Endothelial cell of umbilical vein (primary cell): ENCODE measurements at regions not wholly inside any gene's neighbourhood (a gene's known extent, or its start where the extent isn't known, plus 50 kb on each side); places are given as distances from the start of the nearest gene placed in this dataset.

Source experiments
- EZH2 ChIP-seq: IDR thresholded peaks from 2 replicates; pipeline ENCODE4 v1.6.1; 2012; ENCODE audit warnings: borderline replicate concordance, low read depth, mild to moderate bottlenecking, moderate library complexity, low read length, inconsistent platforms; ENCODE audit not compliant: severe bottlenecking
- FOS ChIP-seq: IDR thresholded peaks from 2 replicates; pipeline ENCODE4 v1.6.1; 2011; ENCODE audit warnings: mild to moderate bottlenecking, low read length, moderate library complexity, borderline replicate concordance; ENCODE audit not compliant: insufficient read depth
- JUN ChIP-seq: IDR thresholded peaks from 2 replicates; pipeline ENCODE4 v1.6.1; 2011; ENCODE audit warnings: borderline replicate concordance, low read depth; ENCODE audit not compliant: insufficient read length, insufficient read depth
- POLR2A ChIP-seq: IDR thresholded peaks from 2 replicates; pipeline ENCODE4 v1.6.1; 2012; ENCODE audit warnings: low read depth, mild to moderate bottlenecking, control low read depth, low read length
- POLR2AphosphoS5 ChIP-seq: IDR thresholded peaks from 2 replicates; pipeline ENCODE4 v1.6.1; 2012; ENCODE audit warnings: low read depth, mild to moderate bottlenecking, control low read depth, low read length, moderate library complexity; ENCODE audit not compliant: insufficient read depth
- TF ChIP-seq, protein P1 (sequence below), 2 donors: IDR thresholded peaks; 1 replicate in 1 of 2; 2 replicates in 1 of 2; pipeline ENCODE4 v1.5.1; 2011; ENCODE audit warnings: low read length in 2 of 2, mild to moderate bottlenecking in 2 of 2, moderate library complexity in 2 of 2, control low read depth in 1 of 2, inconsistent platforms in 1 of 2, low read depth in 1 of 2; ENCODE audit not compliant: insufficient read depth in 1 of 2; ENCODE audit errors: extremely low read depth in 1 of 2
- TF ChIP-seq, protein P2 (sequence below): IDR thresholded peaks from 2 replicates; pipeline ENCODE4 v1.6.1; 2011; ENCODE audit not compliant: insufficient read depth, insufficient read length

- TF ChIP-seq, protein P1, sequence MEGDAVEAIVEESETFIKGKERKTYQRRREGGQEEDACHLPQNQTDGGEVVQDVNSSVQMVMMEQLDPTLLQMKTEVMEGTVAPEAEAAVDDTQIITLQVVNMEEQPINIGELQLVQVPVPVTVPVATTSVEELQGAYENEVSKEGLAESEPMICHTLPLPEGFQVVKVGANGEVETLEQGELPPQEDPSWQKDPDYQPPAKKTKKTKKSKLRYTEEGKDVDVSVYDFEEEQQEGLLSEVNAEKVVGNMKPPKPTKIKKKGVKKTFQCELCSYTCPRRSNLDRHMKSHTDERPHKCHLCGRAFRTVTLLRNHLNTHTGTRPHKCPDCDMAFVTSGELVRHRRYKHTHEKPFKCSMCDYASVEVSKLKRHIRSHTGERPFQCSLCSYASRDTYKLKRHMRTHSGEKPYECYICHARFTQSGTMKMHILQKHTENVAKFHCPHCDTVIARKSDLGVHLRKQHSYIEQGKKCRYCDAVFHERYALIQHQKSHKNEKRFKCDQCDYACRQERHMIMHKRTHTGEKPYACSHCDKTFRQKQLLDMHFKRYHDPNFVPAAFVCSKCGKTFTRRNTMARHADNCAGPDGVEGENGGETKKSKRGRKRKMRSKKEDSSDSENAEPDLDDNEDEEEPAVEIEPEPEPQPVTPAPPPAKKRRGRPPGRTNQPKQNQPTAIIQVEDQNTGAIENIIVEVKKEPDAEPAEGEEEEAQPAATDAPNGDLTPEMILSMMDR (IDR thresholded peaks at IDR 0.05; ENCODE audit: extremely low read depth in 1 of 2, insufficient read depth in 1 of 2, low read depth in 1 of 2, low read length in 2 of 2): no peak
- TF ChIP-seq POLR2A: no peak
- TF ChIP-seq EZH2: no peak
- TF ChIP-seq, protein P2, sequence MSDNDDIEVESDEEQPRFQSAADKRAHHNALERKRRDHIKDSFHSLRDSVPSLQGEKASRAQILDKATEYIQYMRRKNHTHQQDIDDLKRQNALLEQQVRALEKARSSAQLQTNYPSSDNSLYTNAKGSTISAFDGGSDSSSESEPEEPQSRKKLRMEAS: no peak
- TF ChIP-seq POLR2AphosphoS5: no peak
- TF ChIP-seq JUN: no peak
- TF ChIP-seq FOS: no peak
Observed at GRCh38 chr13:87975035-87975434, 303.9 kb downstream of the SLITRK5 start.
